ENCODE measurements at regions not wholly inside any gene's neighbourhood (a gene's known extent, or its start where the extent isn't known, plus 50 kb on each side); places are given as distances from the start of the nearest gene placed in this dataset.

- H3K4me2 ChIP-seq (ENCODE audit: low read length): peak overlapping the region; percentile 69
- TF ChIP-seq, protein P1, sequence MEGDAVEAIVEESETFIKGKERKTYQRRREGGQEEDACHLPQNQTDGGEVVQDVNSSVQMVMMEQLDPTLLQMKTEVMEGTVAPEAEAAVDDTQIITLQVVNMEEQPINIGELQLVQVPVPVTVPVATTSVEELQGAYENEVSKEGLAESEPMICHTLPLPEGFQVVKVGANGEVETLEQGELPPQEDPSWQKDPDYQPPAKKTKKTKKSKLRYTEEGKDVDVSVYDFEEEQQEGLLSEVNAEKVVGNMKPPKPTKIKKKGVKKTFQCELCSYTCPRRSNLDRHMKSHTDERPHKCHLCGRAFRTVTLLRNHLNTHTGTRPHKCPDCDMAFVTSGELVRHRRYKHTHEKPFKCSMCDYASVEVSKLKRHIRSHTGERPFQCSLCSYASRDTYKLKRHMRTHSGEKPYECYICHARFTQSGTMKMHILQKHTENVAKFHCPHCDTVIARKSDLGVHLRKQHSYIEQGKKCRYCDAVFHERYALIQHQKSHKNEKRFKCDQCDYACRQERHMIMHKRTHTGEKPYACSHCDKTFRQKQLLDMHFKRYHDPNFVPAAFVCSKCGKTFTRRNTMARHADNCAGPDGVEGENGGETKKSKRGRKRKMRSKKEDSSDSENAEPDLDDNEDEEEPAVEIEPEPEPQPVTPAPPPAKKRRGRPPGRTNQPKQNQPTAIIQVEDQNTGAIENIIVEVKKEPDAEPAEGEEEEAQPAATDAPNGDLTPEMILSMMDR (IDR thresholded peaks at IDR 0.05; ENCODE audit: low read length): no peak
- no peak for TF ChIP-seq EZH2 (IDR thresholded peaks at IDR 0.05; ENCODE audit: borderline replicate concordance, low read length)
- no peak overlapping the region for H3K27ac ChIP-seq (ENCODE audit: low read depth, low read length, poor library complexity, severe bottlenecking)
- no peaks in the 10 kb centered on the region for H3K27me3 ChIP-seq (ENCODE audit: insufficient read depth, low read length)
- no peaks in the 10 kb centered on the region for H3F3A ChIP-seq (ENCODE audit: insufficient read depth, low read length)
- H2AFZ ChIP-seq (ENCODE audit: low read length): no peak overlapping the region
- H3K9me3 ChIP-seq (ENCODE audit: low read length): no peaks in the 10 kb centered on the region
- peak overlapping the region; percentile 52 for H3K4me3 ChIP-seq (ENCODE audit: low read depth, low read length, poor library complexity, severe bottlenecking)
- H3K9ac ChIP-seq (ENCODE audit: low read length): no peak overlapping the region; the same call in 1 of the 2 replicates
- H3K9me2 ChIP-seq (ENCODE audit: low read depth, low read length): no peaks in the 10 kb centered on the region
- no peaks in the 10 kb centered on the region for H3K36me3 ChIP-seq (ENCODE audit: insufficient read depth, low read length)
- no peaks in the 10 kb centered on the region for H4K20me1 ChIP-seq (ENCODE audit: insufficient read depth, low read length)
- H3K79me2 ChIP-seq (ENCODE audit: insufficient read depth, low read length): no peaks in the 10 kb centered on the region
- H3K4me1 ChIP-seq (ENCODE audit: insufficient read depth, low read length, severe bottlenecking): peaks cover 4% of the 10 kb centered on the region
These were observed 99.6 kb downstream of the ZNF429 start for GRCh38 chr19:21604951-21605476.

Data from OCI-LY1 (cell line).